Osteoblast (primary cell): ENCODE measurements at regions not wholly inside any gene's neighbourhood (a gene's known extent, or its start where the extent isn't known, plus 50 kb on each side); places are given as distances from the start of the nearest gene placed in this dataset.

Source experiments
- DNase-seq: peaks from one replicate; pipeline ENCODE4 v3.0.0; 2011; ENCODE audit warnings: low spot score, mixed read lengths; ENCODE audit not compliant: insufficient read length; ENCODE audit errors: missing footprints
- H2AFZ ChIP-seq: 2 replicates; pipeline ENCODE4 v1.6.0; 2011; ENCODE audit warnings: mild to moderate bottlenecking, low read length
- H3K27ac ChIP-seq: 2 replicates; pipeline ENCODE4 v1.5.1; 2011; ENCODE audit warnings: mild to moderate bottlenecking, low read depth, low read length, moderate library complexity
- H3K27me3 ChIP-seq: 2 replicates; pipeline ENCODE4 v1.6.0; 2012; ENCODE audit warnings: mild to moderate bottlenecking, control low read depth, inconsistent platforms, low read length, moderate library complexity; ENCODE audit not compliant: insufficient read depth
- H3K36me3 ChIP-seq: 2 replicates; pipeline ENCODE4 v1.5.1; 2011; ENCODE audit warnings: mild to moderate bottlenecking, low read length, control low read depth, moderate library complexity; ENCODE audit not compliant: insufficient read depth
- H3K4me1 ChIP-seq: 2 replicates; pipeline ENCODE4 v1.5.1; 2011; ENCODE audit warnings: mild to moderate bottlenecking, low read length, control low read depth, moderate library complexity; ENCODE audit not compliant: insufficient read depth
- H3K4me2 ChIP-seq: 2 replicates; pipeline ENCODE4 v1.6.0; 2011; ENCODE audit warnings: mild to moderate bottlenecking, low read length; ENCODE audit not compliant: insufficient read depth
- H3K4me3 ChIP-seq: fragments of 200-600 bp; sonication (generic); 3 replicates; pipeline ENCODE4 v1.5.1; 2012; ENCODE audit warnings: mild to moderate bottlenecking, low read length, inconsistent platforms; ENCODE audit not compliant: insufficient read depth
- H3K79me2 ChIP-seq: 2 replicates; pipeline ENCODE4 v1.6.0; 2012; ENCODE audit warnings: mild to moderate bottlenecking, low read length, control low read depth, inconsistent platforms; ENCODE audit not compliant: insufficient read depth
- H3K9me3 ChIP-seq: 2 replicates; pipeline ENCODE4 v1.5.1; 2011; ENCODE audit warnings: low read depth, low read length, control low read depth
- H4K20me1 ChIP-seq: 2 replicates; pipeline ENCODE4 v1.6.0; 2012; ENCODE audit warnings: mild to moderate bottlenecking, low read length, control low read depth; ENCODE audit not compliant: insufficient read depth
- TF ChIP-seq, protein P1 (sequence below): IDR thresholded peaks from 2 replicates; pipeline ENCODE4 v1.5.1; 2011; ENCODE audit warnings: mild to moderate bottlenecking, low read depth, low read length, moderate library complexity; ENCODE audit errors: extremely low read depth

DNA sequence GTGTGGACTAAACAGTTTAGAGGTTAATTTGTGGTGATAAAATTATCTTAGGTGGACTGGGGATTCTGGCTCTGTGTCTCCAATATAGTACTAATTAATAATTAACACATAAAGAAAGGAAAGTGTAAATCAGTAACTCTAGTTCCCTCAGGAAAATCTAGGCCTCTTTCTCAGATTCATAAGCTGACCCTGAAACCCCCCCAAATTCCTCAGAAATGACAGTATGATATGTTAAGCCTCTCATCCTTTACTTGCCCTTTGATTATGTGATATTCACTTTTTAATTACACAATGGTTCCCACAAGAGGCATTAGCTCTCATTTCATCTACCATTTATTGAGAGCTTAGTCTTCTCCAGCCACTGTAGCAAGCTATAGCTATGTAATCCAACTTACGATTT is 636.2 kb upstream of the SEMA6A start:
- Histone ChIP-seq H2AFZ (no peak overlapping the region), H3K79me2 (no peaks in the 10 kb centered on the region), H3K4me2 (no peak overlapping the region), H4K20me1 (no peaks in the 10 kb centered on the region), H3K27ac (no peak overlapping the region), H3K36me3 (no peaks in the 10 kb centered on the region), H3K27me3 (no peaks in the 10 kb centered on the region), H3K4me1 (no peaks in the 10 kb centered on the region), H3K9me3 (peaks cover 3% of the 10 kb centered on the region), H3K4me3 (no peak overlapping the region)
- TF ChIP-seq, protein P1, sequence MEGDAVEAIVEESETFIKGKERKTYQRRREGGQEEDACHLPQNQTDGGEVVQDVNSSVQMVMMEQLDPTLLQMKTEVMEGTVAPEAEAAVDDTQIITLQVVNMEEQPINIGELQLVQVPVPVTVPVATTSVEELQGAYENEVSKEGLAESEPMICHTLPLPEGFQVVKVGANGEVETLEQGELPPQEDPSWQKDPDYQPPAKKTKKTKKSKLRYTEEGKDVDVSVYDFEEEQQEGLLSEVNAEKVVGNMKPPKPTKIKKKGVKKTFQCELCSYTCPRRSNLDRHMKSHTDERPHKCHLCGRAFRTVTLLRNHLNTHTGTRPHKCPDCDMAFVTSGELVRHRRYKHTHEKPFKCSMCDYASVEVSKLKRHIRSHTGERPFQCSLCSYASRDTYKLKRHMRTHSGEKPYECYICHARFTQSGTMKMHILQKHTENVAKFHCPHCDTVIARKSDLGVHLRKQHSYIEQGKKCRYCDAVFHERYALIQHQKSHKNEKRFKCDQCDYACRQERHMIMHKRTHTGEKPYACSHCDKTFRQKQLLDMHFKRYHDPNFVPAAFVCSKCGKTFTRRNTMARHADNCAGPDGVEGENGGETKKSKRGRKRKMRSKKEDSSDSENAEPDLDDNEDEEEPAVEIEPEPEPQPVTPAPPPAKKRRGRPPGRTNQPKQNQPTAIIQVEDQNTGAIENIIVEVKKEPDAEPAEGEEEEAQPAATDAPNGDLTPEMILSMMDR, result no peak
- no peak for DNase-seq

DNA sequence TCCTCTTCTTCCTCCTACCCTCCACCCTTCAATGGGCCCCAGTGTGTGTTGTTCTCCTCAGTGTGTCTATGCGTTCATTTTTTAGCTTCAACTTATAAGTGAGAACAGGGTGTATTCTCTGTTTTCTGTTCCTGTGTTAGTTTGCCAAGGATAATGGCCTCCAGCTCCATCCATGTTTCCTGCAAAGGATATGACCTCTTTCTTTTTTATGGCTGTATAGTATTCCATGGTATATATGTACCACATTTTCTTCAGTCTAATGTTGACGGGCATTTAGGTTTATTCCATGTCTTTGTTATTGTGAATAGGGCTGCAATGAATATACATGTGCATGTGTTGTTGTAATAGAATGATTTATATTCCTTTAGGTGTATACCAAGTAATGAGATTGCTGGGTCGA is 634.9 kb upstream of the SEMA6A start:
- no peaks in the 10 kb centered on the region for H4K20me1 ChIP-seq
- no peaks in the 10 kb centered on the region for H3K4me1 ChIP-seq
- H3K27me3 ChIP-seq, result no peaks in the 10 kb centered on the region
- no peaks in the 10 kb centered on the region for H3K79me2 ChIP-seq
- peaks cover 6% of the 10 kb centered on the region for H3K9me3 ChIP-seq
- no peak overlapping the region for H3K4me2 ChIP-seq
- no peak overlapping the region for H3K4me3 ChIP-seq
- no peak overlapping the region for H3K27ac ChIP-seq
- no peak for DNase-seq
- TF ChIP-seq, protein P1, result no peak
- no peaks in the 10 kb centered on the region for H3K36me3 ChIP-seq
- no peak overlapping the region for H2AFZ ChIP-seq

DNA sequence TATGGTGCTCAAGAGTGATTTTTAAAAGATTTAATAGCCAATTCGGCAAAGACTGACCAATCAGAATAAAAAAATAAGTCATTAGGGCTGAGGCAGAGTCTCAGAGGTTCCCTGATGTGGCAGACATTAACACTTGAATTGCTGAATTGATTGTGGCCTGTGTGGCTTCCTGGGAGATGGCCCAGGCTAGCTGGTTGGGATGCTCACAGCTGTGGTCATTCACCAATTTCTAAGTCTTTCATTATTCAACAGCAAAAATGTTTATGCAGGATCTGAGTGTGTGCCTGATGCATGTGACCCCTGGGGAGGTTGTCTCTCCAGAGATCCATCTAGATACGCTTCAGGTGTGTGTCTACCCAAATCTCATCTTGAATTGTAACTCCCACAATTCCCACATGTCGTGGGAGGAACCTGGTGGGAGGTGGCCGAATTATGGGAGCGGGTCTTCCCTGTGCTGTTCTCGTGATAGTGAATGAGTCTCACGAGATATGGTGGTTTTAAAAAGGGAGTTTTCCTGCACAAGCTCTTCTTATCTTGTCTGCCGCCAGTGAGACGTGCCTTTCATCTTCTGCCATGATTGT is 632.6 kb upstream of the SEMA6A start:
- no peak for DNase-seq
- Histone ChIP-seq H4K20me1 (no peaks in the 10 kb centered on the region), H3K4me2 (no peak overlapping the region)

DNA sequence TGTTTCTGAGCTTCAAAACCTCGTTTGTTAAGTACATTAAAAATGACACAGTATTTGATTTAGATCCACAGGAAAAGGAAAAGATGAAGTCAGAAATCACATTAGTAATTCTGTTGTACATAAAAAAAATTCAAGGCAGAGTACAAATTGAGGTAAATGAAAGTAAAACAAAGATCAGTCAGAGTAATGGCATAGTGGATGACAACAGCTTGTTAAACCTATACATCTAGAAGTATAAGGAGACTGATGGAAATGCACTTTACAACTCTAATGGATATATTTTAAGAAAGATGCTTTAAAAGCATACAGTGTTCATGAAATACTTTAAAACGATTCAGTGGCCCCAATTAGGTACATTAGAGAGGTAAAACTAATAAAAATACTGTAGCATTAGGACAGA is 631.3 kb upstream of the SEMA6A start:
- Histone ChIP-seq H4K20me1 (no peaks in the 10 kb centered on the region), H2AFZ (no peak overlapping the region), H3K36me3 (no peaks in the 10 kb centered on the region), H3K4me2 (no peak overlapping the region), H3K9me3 (peaks cover 3% of the 10 kb centered on the region), H3K27ac (no peak overlapping the region), H3K4me3 (no peak overlapping the region), H3K4me1 (no peaks in the 10 kb centered on the region), H3K79me2 (no peaks in the 10 kb centered on the region), H3K27me3 (no peaks in the 10 kb centered on the region)
- DNase-seq, result peak; percentile 8
- TF ChIP-seq, protein P1, result no peak

More for the DNA sequence above, 632.6 kb upstream of the SEMA6A start:
- Histone ChIP-seq H3K36me3 (no peaks in the 10 kb centered on the region), H3K4me3 (no peak overlapping the region), H3K4me1 (no peaks in the 10 kb centered on the region), H3K79me2 (no peaks in the 10 kb centered on the region), H2AFZ (no peak overlapping the region), H3K9me3 (peaks cover 4% of the 10 kb centered on the region), H3K27me3 (no peaks in the 10 kb centered on the region), H3K27ac (no peak overlapping the region)
- TF ChIP-seq, protein P1, result no peak
